Transverse colon (tissue), 4 donors: ENCODE measurements at regions not wholly inside any gene's neighbourhood (a gene's known extent, or its start where the extent isn't known, plus 50 kb on each side); places are given as distances from the start of the nearest gene placed in this dataset.

Experiments used
- DNase-seq: peaks from one replicate; pipeline ENCODE4 v3.0.0-alpha.2; 2019
- H3K27ac ChIP-seq, 4 donors: fragments of 200-600 bp; sonication (generic); 2 replicates each; pipeline ENCODE4 v1.5.1; 2016 to 2018; ENCODE audit warnings: inconsistent platforms in 4 of 4
- H3K27me3 ChIP-seq: fragments of 200-600 bp; sonication (generic); 2 replicates; pipeline ENCODE4 v1.5.1; 2017; ENCODE audit warnings: inconsistent platforms
- H3K36me3 ChIP-seq, 4 donors: fragments of 200-600 bp; sonication (generic); 2 replicates each; pipeline ENCODE4 v1.5.1; 2017 to 2019; ENCODE audit warnings: inconsistent platforms in 4 of 4
- H3K4me1 ChIP-seq, 4 donors: fragments of 200-600 bp; sonication (generic); 2 replicates each; pipeline ENCODE4 v1.5.1; 2017 to 2020; ENCODE audit warnings: inconsistent platforms in 4 of 4
- H3K4me3 ChIP-seq, 4 donors: fragments of 200-600 bp; sonication (generic); 1 replicate in 1 of 4; 2 replicates in 3 of 4; pipeline versions ENCODE4 v1.5.1 to v1.6.1; 2017 to 2019; ENCODE audit warnings: inconsistent platforms in 4 of 4
- H3K9me3 ChIP-seq, 2 donors: fragments of 200-600 bp; sonication (generic); 2 replicates each; pipeline ENCODE4 v1.5.1; 2017 to 2019; ENCODE audit warnings: inconsistent platforms in 2 of 2
- CTCF ChIP-seq, 5 experiments: fragments of 200-600 bp in 3 of 5; fragments of 450-650 bp in 2 of 5; sonication (generic) in 3 of 5; IDR thresholded peaks; 1 replicate in 2 of 5; 2 replicates in 3 of 5; pipeline ENCODE4 v1.5.1; 2016 to 2017; ENCODE audit warnings: antibody characterized with exemption in 5 of 5, inconsistent platforms in 3 of 5, mild to moderate bottlenecking in 2 of 5, moderate library complexity in 1 of 5
- EP300 ChIP-seq: sonication (generic); formaldehyde crosslinking; IDR thresholded peaks from one replicate; pipeline ENCODE4 v1.6.1; 2017; ENCODE audit warnings: antibody characterized with exemption, low read depth
- POLR2A ChIP-seq: fragments of 450-650 bp; IDR thresholded peaks from one replicate; pipeline ENCODE4 v1.6.1; 2016; ENCODE audit warnings: antibody characterized with exemption, mild to moderate bottlenecking, moderate library complexity
- POLR2AphosphoS5 ChIP-seq, 3 donors: sonication (generic); formaldehyde crosslinking; IDR thresholded peaks; one replicate each; pipeline ENCODE4 v1.6.1; 2016; ENCODE audit warnings: antibody characterized with exemption in 3 of 3
- WGBS, 2 donors: methylation state at CpG; one replicate each; pipeline ENCODE4 v1.1.5; 2018; ENCODE audit warnings: low coverage in 1 of 2; 5-methylcytosine and 5-hydroxymethylcytosine counted together
- in situ Hi-C, 4 donors: fragments of 200-750 bp; cut with MboI; loops; one replicate each; pipeline versions ENCODE4 v1.15.0 to v1.15.1; 2017; ENCODE audit warnings: low sequenced_read_pairs in 3 of 4, low pct_ligation_motif_present in 1 of 4, low pct_unique_long_range_greater_than_20kb in 1 of 4
- intact Hi-C: fragments of 100-400 bp; cut with DNase I; formaldehyde crosslinking; loops from one replicate; pipeline ENCODE4 v1.15.1; 2023; ENCODE audit warnings: low total_unique reads

- 40 to 59% methylated on average over 1 to 5 of the region's 5 CpGs for WGBS, 2 donors
- Histone ChIP-seq H3K4me3 (no peak overlapping the region), H3K4me1 (no peaks in the 10 kb centered on the region), H3K27ac (no peak overlapping the region), H3K36me3 (no peaks in the 10 kb centered on the region), H3K27me3 (no peaks in the 10 kb centered on the region), H3K9me3 (no peaks in the 10 kb centered on the region)
- TF ChIP-seq CTCF (IDR thresholded peaks at IDR 0.05) (no peak), POLR2AphosphoS5 (IDR thresholded peaks at IDR 0.05) (no peak), POLR2A (no peak), EP300 (no peak)
- no peak for DNase-seq
- intact Hi-C loops (no loop called here), in situ Hi-C loops (no loop called here)
These were observed 506.1 kb downstream of the RMST start for GRCh38 chr12:97968641-97969197.

- intact Hi-C loops: no loop called here
- no peak for TF ChIP-seq POLR2A
- no peak for TF ChIP-seq EP300
- TF ChIP-seq CTCF (IDR thresholded peaks at IDR 0.05): no peak
- TF ChIP-seq POLR2AphosphoS5 (IDR thresholded peaks at IDR 0.05): no peak
- no peak for DNase-seq
- Histone ChIP-seq H3K27ac (no peak overlapping the region), H3K27me3 (no peaks in the 10 kb centered on the region), H3K4me3 (no peak overlapping the region), H3K4me1 (no peaks in the 10 kb centered on the region), H3K36me3 (no peaks in the 10 kb centered on the region), H3K9me3 (peaks cover 0 to 5% of the 10 kb centered on the region in 2 donors)
- in situ Hi-C loops: no loop called here
- WGBS, 2 donors: 90 to 100% methylated on average over 1 to 2 of the region's 2 CpGs
These were observed 515.3 kb downstream of the RMST start for GRCh38 chr12:97977870-97978405.

- WGBS, 2 donors: 85 to 86% methylated on average over 3 of the region's 3 CpGs
These were observed 520.1 kb downstream of the RMST start for GRCh38 chr12:97982684-97983083.

GRCh38 chr12:97983796-97984195 is 521.2 kb downstream of the RMST start:
- H3K4me1 ChIP-seq: no peaks in the 10 kb centered on the region
- TF ChIP-seq POLR2A: no peak
- no peak for TF ChIP-seq EP300
- no peak for TF ChIP-seq POLR2AphosphoS5 (IDR thresholded peaks at IDR 0.05)
- TF ChIP-seq CTCF (IDR thresholded peaks at IDR 0.05): no peak
- H3K4me3 ChIP-seq: no peak overlapping the region
- no peaks in the 10 kb centered on the region for H3K27me3 ChIP-seq
- intact Hi-C loops: no loop called here
- 59 to 67% methylated on average over 3 of the region's 3 CpGs for WGBS, 2 donors
- no peaks in the 10 kb centered on the region for H3K36me3 ChIP-seq
- in situ Hi-C loops: no loop called here
- peaks cover 0 to 5% of the 10 kb centered on the region in 2 donors for H3K9me3 ChIP-seq
- no peak overlapping the region for H3K27ac ChIP-seq
- no peak for DNase-seq

More at GRCh38 chr12:97982684-97983083, 520.1 kb downstream of the RMST start:
- intact Hi-C loops (no loop called here), in situ Hi-C loops (no loop called here)
- H3K4me1 ChIP-seq: no peaks in the 10 kb centered on the region
- H3K36me3 ChIP-seq: no peaks in the 10 kb centered on the region
- no peak overlapping the region for H3K4me3 ChIP-seq
- no peak for TF ChIP-seq POLR2A
- no peak for TF ChIP-seq POLR2AphosphoS5 (IDR thresholded peaks at IDR 0.05)
- no peak for TF ChIP-seq CTCF (IDR thresholded peaks at IDR 0.05)
- H3K9me3 ChIP-seq: peaks cover 0 to 5% of the 10 kb centered on the region in 2 donors
- H3K27me3 ChIP-seq: no peaks in the 10 kb centered on the region
- no peak for DNase-seq
- no peak overlapping the region for H3K27ac ChIP-seq
